Right renal cortex interstitium (tissue), 3 donors: ENCODE measurements at regions not wholly inside any gene's neighbourhood (a gene's known extent, or its start where the extent isn't known, plus 50 kb on each side); places are given as distances from the start of the nearest gene placed in this dataset.
"Not testable (repeated sequence)": the region's sequence is repeated elsewhere in the genome, so short reads cannot be mapped to it uniquely, and the experiment has no call there.

Experiments used
- DNase-seq, 3 donors: peaks; one replicate each; pipeline ENCODE4 v3.0.0-alpha.2; 2013; ENCODE audit warnings: low read depth in 3 of 3, low spot score in 2 of 3

DNA sequence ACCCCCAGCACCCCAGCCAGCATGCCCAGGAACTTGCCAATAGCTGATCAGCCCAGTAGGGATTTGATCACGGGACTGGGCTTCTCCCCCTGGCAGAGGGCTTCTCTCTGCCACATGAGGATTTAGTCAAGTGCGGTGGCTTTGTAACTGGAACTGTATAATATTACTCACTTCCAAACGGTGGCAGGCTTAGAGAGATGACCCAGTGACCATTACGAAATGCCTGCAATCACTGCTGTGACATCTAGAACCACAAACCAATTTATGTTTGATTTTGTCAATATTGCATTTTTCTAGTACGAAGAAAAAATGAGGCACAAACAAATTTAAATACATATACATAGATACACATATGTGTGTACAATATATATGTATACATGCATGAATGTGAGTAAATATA, 192.1 kb downstream of the ERCC6L2 start:
- DNase-seq = no peak

DNA sequence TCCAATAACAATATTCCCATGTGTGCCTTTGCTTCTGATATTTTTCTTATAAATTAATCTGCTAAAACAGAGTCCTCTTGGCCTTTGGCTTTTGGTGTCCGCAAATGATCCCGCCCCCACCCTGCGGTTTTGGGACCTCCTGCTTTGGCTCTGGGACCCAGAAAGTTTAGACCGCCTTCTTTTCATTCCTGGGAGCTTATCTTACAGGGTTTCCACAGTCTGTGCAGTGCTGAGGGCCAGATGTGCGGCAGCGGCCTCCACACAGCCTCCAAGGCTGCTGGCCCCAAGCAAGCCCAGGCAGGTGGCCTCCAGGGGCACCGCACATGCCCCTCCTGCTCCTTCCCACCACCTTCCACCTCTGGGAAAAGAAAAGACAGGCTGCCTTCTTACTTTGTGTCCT, 191.5 kb downstream of the ERCC6L2 start:
- no peak for DNase-seq

DNA sequence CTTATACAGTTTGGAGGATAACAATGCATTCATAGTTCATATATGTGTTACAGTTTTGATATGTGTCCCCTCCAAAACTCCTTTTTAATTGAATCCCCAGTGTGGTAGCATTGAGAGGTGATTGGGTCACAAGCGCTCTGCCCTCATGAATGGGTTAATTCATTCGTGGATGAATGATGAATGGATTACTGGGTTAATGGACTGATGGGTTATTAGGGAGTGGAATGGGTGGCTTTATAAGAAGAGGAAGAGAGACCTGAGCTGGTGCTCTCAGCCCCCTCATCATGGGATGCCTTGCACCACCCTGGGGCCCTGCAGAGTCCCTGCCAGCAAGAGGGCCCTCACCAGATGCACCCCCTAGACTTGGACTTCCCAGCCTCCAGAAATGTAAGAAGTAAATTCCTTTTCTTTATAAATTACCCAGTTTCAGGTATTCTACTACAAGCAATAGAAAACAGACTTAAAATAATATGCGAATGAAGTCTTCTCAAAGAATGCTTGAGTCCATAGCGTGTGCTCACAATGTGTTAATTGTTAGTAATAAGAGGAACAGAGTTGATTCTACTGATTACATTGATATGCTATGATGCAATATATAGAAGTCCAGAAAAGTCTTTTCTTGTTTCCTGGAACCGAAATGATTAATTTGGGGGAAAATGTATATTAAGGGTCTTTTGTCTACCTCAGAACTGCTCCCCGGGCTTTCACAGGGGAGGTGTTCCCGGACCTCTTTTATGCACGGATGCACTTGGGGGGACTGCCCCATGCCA, 190.2 kb downstream of the ERCC6L2 start:
- no peak for DNase-seq

DNA sequence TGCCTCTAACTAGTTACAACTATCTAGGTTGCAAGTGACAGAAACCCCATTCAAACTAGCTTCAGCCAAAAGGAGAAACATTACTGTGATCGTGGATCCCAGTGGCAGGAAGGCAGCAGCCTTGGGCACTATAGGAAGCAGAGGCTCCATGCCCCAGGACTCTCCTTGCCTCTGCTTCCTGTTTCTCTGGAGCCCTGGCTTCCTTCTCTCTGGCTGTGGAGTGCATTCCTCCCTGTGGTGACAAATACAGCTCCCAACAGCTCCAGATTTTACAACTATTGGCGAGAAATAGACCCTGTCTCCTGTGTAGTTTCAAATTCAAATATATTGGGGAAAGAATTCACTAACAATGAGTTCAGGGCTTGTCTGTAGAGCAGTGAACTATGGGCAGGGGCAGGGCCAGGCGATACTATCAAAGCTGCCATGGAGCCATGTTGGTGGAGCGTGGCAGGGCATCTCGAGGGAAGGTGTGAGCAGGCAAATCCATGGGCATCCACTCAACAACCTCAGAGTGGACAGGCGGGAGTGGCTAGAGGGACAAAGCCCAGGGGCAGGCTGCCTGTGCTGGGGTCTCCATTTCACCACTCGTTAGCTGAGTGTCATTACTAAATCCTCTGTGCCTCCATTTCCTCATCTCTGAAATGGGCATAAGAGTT, 189.5 kb downstream of the ERCC6L2 start:
- no peak for DNase-seq

DNA sequence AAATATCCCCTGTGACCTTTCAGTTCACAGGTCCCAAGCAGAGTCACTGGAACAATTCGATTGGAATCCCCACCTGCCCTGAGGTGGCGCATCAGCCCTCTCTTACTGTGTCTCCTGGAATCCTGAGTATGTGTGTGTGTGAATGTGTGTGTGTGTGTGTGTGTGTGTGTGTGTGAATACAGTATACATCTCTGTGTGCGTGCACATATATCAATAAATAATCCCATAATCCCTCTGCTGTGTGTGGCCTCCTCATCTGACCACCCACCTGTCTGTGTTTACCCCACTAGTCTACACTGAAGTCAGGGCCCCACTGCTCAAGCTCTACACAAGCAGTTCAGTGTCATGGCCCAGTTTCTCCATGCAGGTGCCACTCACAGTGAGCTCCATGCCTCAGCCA, 187.4 kb downstream of the ERCC6L2 start:
- DNase-seq = no peak

DNA sequence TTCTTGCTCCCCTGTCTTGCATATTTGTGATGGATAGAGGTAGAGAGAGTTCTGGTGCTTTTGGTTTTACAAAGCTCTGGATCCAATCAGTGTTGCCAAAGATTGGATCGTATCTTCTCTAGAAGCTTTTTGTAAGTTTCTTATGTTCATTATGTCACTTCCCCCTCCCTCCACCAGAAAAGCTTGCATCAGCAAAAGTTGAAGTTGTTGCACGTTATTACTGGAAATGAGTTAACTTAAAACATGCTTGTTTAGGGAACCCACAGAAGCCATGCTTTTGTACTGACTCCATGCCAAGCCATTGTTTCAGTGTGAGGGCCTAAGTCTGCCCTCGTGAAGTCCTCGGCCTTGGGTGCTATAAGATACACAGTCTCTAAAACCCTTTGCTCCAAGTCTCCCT, 186.5 kb downstream of the ERCC6L2 start:
- DNase-seq = no peak

DNA sequence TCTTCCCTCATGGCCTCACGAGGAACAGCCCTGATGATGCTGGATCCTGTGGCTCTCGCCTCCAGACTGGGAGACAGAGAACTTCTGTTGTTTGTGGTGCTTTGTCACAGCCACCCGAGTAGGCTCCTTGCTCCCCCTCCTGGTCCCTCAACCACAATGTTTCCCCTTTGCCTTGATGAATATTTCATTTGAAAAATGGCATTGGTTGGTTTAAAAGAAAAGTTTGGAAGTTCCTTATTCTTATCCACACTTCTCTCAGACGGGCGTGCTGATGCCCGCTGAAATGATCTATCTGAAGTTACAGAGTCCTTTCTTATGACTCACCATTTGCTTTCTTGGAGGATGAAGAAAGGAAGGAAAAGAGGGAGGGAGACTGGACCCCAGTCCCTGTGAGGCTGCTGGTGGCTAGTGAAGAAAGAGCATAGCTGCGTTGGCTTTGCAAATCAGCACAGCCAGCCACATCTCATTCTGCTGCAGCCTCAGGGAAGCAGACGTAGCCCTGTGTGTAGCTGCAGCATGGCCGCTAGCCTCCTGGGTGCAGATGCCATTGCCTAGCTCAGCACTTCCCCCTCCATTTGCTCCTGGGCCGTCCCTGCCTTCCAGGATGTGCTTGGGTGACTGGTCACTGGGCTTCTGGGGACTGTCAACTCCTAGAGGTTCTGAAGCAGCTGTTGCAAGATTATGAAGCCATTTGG, 185.9 kb downstream of the ERCC6L2 start:
- DNase-seq = no peak

DNA sequence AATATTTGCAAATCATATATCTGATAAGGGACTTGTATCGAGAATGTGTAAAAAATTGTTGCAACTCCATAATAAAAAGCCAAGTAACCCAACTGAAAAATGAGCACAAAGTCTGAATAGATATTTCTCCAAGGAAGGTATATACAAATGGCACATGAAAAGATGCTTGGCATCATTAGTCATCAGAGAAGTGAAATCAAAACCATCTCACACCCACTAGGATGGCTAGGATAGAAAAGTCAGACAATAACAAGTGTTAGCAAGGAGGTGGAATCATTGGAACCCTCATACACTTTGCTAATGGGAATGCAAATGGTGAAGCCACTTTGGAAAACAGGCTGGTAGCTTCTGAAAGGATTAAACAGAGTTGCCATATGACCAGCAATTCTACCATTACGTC, 182.7 kb downstream of the ERCC6L2 start:
- no peak for DNase-seq

DNA sequence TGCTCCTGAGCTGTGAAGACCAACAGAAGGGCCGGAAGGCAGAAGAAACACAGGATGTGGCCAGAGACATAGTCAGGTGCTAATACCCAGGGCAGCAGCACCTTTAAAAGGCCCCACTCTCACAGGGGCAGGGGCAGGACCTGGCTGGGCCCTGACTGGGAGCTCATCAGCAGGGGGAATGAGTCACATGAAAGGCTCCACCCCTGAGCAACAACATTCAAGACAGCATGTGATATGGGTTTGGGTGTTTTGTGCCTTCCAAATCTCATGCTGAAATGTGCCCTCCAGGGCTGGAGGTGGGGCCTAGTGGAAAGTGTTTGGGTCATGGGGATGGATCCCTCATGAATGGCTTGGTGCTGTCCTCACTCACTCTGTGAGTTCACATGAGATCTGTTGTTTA, 181.7 kb downstream of the ERCC6L2 start:
- DNase-seq = no peak

DNA sequence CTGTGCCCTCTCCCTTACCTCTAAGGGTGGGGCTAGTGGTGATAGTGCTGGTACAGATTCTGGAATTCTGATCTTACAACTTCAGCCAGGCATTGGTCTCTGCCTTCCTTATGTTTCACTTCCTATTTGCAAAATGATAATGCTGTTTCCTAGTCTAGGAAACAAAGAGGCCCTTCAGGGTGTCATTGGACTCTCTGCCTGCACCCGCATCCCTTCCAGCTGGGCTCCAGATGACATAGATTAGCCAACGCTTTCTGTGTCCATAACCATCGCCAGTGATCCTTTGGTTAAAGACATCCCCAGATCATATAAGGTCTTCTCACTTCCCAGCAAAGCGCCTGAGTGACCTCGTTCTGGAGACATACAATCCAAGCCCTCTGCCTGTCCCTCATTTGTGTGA, 180.7 kb downstream of the ERCC6L2 start:
- no peak for DNase-seq

DNA sequence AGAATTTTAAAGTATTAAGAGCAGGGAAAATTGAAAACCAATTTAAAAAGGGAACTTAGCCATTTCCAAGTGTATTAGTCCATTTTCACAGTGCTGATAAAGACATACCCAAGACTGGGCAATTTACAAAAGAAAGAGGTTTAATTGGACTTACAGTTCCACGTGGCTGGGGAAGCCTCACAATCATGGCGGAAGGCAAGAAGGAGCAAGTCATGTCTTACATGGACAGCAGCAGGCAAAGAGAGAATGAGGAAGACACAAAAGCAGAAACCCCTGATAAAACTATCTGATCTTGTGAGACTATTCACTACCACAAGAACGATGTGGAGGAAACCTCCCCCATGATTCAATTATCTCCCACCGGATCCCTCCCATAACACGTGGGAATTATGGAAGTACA, 178.8 kb downstream of the ERCC6L2 start:
- not testable (repeated sequence) for DNase-seq

DNA sequence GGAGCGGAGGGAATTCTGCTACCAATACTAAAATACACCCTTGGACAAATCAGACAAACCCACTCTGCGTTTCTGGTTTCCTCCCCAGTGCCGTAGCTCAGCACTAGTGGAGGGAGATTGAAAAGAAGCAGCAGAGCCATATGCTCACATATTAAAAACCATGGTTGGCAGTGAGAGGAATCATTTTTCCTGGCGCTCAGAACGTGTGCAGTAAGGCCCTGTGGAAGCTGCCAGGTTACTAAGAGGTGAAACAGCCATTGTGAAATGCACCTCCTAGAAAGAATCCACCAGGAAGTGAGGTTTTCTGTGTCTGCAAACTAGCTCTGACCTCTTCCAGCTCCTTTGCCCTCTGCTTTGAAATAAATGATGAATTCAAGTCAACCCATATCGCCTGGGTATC, 177.2 kb downstream of the ERCC6L2 start:
- DNase-seq = no peak

DNA sequence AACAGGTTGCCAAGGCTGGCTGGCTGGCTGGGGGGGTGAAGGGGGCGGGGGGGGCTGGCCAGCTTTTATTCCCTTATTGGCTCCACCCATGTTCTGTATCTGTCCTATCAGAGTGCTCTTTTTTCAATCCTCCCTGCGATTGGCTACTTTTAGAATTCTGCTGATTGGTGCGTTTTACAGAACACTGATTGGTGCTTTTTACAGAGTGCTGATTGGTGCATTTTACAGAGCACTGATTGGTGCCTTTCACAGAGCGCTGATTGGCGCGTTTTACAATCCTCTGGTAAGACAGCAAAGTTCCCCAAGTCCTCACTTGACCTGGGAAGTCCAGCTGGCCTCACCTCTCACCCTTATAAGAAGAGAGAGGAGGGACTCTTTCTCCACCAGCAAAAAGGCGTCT, 175.9 kb downstream of the ERCC6L2 start:
- DNase-seq = no peak

DNA sequence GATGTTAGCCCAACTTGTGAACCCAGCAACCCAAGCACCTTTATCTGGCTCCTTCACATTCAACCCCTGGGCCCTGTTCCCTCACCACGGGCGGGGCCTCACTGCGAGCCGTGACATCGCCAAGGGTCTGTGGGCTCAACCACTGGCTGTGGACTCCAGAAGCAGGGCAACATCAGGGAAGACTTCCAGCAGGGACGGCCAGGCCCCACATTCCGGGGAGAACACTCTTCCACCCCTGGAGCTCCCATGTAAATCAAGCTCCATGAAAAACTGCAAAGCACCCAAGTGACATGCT, 175.3 kb downstream of the ERCC6L2 start:
- DNase-seq = no peak

DNA sequence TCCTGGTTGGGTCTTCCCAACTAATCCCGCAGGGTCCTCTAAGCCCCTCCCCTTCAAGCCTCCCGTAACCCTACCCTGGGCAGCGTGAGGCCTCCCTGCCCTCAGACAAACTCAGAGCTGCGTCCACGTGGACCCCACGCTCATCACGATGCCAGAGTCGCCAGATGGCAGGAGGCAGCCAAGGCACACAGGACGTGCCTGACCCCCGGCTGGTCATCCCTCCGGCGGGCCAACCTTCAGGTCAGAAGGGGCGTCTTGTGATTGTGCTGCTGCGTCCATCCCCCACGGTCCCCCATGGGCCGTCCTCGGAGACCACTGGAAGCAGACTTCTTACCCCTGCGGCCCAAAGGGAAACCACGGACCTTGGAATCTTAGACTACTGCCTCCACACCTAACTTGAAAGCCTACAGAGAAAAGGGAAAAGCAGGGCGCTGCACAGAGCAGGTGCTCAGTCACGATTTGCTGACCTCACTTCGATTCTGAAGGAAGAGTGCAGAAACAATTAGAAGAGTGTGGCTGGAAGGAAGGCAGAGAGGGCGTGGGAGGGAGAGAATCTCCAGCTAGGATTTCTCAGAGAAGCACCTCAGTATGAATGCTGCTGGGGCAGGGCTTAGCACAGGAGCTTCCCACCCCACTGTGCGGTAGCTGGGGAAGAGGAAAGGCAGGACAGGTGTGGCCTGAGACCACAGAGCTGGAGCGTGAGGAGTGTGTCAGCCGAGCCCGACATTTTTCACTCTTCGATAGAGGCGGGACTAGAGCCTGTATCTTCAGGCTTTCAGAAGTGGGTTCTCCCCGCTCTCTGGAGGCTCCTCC, 174.8 kb downstream of the ERCC6L2 start:
- no peak for DNase-seq

DNA sequence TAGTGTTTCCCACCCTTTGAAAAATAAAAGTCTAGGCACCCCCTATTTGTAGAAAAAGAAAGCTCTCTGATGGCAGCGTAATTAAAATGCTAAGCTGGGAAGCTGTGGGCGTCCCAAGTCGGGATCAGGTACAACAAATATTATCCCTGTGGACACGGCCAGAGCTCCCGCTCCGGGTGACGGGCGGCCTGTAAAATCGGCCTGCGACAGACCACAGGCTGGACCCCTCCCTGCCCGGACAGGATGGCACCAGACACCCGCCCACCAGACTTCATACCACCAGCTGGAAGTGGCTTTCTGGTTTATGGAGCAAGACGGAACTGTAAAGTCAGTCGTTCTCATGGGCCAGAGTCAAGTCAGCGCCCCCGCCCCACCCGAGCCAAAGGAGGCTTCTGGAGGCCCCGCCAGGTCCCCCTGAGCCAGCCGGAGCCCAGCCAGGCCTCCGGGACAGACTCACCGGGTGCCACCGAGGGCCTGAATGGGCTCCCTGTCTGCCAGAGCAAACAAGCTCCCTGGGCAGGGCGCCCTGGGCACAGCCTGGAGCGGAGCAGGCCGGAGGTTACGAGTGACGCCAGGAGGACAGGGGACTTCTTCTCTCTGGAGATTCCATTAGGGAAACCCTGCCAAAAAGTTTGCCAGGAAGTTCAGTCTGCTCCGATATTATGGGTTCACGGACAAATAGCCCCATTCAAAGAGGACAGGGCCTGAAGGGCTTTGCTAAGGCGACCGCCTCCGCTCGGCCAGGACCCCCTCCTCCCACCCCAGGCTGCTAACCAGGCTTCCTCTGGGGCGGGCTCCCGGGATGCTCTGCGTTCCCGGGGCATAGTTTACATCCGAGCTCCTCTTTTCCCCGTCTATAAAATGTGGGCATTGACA, 173.7 kb downstream of the ERCC6L2 start:
- DNase-seq = no peak

DNA sequence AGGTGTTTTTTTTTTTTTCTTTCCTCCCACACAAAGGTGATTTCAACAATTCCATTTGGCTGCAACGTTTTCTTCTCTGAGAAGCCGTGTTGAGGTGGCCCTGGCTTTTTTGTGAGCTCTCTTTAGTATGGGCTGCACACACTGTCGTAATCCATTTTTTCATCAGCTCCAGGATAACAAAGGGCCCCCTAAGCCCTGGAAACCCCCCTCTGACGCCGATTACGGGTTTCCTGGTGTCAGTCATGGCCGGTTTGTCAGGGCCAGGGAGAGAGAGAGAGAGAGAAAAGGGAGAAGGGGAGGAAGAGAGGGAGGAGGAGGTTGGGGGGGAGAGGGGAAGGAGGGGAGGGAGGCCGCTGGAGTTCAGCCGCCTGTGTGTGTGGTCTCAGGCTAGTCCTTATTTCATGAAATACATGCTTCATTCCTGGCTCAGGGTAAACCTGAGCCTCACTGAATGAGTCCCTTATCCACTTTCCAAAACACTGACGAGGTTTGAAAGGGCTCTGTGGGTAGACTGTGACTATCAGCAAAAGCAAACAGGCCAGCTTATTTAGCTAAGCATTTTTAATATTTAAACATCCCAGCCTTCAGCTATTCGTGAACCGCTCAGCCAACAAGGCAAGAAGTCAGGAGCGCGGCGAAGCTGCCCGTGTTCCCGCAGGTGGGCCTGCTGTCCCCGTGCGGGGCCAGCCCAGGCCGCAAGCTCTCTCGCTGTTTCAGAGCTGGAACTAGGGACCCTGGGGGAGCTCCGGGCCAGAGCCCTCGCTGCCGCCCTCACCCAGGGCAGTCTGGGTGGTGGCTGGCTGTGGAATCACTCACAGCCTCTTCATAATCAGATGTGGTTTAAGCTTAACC, 172.8 kb downstream of the ERCC6L2 start:
- peak in 2 of 3 donors; percentile 61 to 80 for DNase-seq

DNA sequence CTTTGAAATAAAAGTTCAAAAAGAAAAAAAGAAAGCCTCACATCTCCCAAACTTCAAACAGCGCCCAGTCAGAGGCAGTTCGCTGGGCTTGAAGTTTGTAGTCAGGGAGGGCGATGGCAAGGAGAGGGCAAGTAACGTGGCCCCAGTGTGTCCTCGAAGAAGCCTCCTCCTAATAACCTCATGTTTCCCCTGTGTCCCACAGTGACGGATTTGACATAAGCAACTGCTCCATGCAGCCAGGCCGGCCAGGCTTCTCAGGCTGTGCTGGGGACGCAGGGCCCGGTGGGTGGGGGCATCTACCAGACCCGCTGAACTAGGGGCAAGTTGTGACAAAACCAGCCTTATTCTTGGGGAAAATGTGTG, 172.2 kb downstream of the ERCC6L2 start:
- no peak for DNase-seq

DNA sequence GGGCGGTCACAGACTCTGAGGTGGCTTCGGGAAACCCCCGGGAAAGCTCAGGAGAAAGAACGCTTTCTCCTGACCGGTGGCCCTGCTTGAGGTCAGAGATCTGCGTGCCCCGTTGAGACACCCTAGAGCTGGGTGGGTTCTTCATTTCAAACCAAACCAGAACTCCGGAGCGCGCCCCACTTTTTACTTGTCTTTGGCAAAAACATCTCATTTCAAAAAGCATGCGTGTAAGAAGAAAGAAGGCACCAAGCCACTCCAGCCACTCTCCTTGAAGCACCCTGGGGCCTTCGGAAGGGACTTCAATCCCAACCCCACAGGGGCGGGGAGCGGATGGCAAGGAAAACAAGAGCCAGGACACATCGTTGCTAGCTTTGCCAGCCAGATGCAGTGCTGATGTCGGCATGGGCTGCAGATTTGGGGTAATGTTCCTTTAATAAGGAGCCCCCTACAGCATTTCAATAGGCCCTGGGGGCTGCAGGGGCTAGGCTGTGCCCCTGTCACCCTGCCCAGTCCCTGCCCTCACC, 171.7 kb downstream of the ERCC6L2 start:
- DNase-seq = no peak
